HG03060 (cell line): ENCODE measurements at regions not wholly inside any gene's neighbourhood (a gene's known extent, or its start where the extent isn't known, plus 50 kb on each side); places are given as distances from the start of the nearest gene placed in this dataset.
"Not testable (repeated sequence)": the region's sequence is repeated elsewhere in the genome, so short reads cannot be mapped to it uniquely, and the experiment has no call there.

Experiments used
- ATAC-seq: cut with Tn5 transposase; IDR thresholded peaks from one replicate; pipeline ENCODE4 v1.9.1; 2021; ENCODE audit warnings: low read depth, moderate number of reproducible peaks; ENCODE audit not compliant: unreplicated experiment

GRCh38 chr3:94472511-94472910, 409.6 kb downstream of the NSUN3 start:
- ATAC-seq, result no peak

- no peak for ATAC-seq
Measured at GRCh38 chr3:94481226-94481898, 418.5 kb downstream of the NSUN3 start.

DNA sequence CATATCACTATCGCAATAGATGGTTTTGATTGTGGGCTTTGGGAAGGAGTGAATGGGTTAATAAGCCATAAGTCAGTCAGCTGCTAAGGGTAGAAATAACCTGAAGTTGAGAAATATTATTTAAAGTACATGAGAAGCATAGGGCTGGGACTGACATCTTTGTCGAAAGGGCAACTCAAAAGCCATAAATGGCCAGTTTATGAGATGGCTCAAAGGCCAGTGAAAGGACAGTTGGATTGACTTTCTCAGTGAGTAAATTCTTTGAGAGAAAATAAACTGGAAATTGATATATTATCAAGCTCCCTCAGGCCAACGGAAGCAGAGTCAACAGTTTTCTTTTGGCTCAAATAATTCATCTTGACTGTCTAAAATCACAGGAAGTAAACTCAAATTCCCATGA, 419.8 kb downstream of the NSUN3 start:
- ATAC-seq, result no peak

DNA sequence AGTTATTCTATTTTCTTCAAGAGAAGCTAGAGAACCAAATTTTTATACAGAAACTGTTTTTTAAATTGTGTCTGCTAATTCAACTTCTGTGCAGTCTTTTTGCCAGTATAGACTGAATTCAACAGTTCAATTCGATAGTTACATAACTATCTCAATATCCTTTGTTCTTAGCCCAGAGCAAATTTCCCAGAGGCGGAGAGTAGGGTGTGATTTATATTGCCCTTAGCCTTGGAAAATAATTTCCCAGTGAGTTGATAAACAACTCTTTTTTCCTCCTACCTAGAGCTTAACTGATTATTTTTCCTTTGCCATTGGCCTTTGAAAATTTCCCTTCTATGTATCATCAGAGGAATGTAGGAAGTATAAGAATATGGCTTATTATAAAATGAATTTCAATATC, 420.5 kb downstream of the NSUN3 start:
- ATAC-seq, result no peak

GRCh38 chr3:94494992-94495391, 432.1 kb downstream of the NSUN3 start:
- ATAC-seq, result no peak

- ATAC-seq, result no peak
Measured at GRCh38 chr3:94500146-94500545, 437.3 kb downstream of the NSUN3 start.

GRCh38 chr3:94507354-94507753, 444.5 kb downstream of the NSUN3 start:
- not testable (repeated sequence) for ATAC-seq

DNA sequence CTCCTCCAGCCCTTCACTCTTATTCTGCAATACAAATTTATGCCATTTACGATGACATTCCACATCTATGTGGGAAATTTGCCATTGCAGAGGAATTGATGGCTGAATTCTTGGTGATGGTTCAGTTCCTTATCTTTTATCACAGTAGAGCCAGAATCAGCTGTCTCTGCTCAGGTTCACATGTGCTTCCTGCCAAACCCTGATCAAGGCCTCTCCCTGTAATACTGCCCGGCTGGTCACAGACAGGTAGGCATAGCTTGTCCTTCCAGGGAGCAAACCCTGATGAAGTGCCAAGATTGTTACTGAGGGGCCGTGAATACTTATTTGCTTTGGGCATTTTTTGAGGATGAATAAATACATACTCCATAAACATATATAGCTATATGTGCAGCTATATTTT, 450.0 kb downstream of the NSUN3 start:
- ATAC-seq, result no peak

DNA sequence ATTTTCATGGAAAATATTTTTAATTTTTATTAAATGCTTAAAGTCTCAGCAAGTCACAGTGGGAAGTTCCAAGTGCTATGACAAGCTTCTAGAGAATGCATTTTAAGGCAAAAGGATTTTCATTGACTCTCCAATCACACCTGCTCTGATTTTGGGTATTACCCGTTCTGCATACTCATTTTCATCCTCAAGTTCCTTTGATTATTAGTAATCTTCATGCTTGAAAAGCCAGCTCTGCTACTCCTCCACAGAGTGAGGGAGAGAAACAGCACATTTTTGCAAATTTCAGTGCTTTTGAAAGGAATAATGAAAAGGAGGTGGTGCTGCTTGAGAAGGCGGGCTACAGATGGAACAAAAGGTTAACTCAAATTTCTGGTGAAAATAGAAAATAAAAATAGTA, 450.7 kb downstream of the NSUN3 start:
- no peak for ATAC-seq

GRCh38 chr3:94515983-94516382, 453.1 kb downstream of the NSUN3 start:
- ATAC-seq, result no peak

DNA sequence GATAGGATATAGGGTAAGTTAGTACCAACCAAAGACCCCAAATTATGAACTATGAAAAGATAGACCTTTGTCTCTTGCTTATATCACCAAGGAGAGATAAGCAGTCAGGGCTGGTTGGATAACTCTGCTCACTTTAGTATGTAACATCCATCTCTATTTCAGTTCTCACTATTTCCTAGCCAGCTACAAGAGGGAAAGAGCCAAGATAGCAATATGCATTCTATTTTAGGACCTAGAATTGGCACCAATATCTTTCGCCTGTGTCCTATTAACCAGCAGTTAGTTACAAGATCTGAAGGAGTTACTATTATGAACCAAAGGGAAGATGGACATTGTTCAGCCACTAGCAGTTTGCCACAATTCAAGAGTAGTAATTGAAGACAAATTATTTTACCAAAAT, 457.5 kb downstream of the NSUN3 start:
- ATAC-seq, result no peak

DNA sequence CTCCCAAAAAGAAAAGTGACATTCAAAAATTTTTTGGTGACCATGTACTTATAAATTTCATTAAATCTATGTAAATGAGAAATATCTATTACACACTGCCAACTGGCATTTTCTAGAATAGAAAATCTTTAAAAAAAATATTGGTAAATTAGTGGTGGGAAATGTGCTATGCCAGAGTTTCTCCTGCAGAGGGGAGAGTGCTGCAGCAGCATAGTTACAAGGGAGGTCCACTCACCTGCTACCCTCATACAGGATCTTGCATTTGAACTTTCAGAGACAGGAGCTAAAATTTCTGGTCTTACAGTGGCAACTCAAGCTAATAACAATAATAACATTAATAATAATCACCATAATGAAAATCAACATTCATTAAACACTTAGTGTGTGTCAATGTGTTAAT, 459.6 kb downstream of the NSUN3 start:
- no peak for ATAC-seq

GRCh38 chr3:94524102-94524919, 461.4 kb downstream of the NSUN3 start:
- ATAC-seq, result no peak

DNA sequence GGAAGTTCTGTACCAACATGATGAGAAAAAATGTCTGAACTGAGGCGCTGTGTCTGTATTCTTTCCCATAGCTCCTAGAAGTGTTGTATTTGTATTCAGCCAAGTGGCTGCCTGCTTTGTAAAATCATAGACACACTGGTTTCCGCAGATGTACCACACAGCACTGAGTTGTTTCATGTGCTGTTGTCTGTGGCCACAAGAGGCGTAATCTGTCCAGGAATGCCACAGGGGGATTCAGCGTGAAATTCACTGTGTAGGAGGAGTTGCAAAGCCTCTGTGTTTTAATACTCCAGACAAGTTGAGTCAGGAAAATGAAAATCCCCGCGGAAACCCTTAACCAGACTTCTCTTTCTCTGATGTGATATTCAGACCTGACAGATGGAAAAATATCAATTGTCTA, 462.2 kb downstream of the NSUN3 start:
- ATAC-seq, result no peak

DNA sequence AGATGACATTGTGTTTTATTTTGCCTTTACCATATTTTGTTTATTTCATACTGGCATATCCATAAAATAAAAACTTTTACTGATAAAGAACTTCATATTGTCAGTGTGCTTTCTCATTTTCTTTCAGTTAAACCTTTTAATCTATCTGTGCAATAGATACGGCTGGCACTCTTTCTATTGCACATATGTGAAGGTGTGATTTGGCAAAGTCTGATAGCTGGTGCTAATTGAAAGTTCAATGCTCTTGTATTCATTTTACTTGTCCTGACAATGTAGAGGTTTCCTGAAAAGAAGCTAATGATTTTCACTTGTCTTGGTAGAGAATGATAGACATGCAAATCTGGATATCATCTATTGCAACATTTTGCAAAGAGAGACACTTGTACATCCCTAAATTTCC, 467.0 kb downstream of the NSUN3 start:
- ATAC-seq, result no peak

DNA sequence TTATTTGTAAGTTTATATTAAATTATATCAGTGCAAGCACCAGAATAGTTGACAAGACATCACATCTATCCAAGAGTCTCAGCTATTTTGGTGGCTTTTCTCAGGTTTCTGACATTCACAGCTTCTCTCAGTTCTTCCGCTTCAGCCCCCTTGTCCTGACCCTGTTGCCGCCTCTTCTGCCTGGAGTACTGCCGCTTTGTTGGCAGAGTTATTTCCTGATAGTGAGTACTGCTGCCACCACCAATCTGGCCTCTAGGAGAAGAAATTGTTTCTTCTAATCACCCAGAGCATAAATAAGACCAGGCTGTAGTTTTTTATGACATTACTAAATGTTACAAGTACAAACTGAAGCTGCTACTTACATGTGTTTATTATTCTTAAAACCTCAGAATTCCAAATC, 470.1 kb downstream of the NSUN3 start:
- no peak for ATAC-seq

DNA sequence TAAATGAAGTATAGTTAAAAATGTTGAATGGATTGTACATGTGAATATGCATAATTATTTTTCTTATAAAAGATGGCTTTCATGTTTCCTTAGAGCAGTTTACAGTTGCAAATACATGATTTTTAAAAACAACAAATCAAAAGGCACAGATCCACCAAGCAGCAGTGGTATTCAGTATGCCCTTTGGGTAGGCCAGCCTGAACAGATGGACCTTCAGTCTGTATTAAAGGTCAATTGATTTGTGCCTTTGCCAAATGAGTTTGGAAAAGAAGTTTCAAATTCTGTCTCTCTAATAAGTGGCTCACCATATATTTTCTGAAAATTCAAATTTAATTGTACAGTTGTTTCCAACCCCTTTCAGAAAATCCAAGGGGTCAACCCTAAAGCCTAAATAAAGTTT, 477.1 kb downstream of the NSUN3 start:
- ATAC-seq, result no peak

DNA sequence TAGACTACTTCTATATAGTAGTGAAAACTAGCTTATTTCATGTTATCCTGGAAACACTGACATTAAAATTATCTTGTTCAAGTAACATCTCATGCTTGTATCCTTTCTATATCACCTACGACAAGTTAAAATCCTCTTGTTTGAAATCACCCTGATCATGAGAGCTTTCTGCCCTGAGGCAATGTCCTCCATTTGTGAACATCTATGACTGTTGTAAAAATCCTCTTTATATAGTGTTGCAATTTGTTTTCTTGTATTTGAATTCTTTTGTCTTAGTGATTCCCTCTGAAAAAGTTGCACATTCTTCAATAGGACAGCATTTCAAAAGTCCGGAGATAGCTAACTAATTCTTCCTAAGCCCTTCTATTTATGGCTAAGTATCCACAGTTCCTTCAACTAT, 480.3 kb downstream of the NSUN3 start:
- no peak for ATAC-seq

- ATAC-seq, result no peak
Measured at GRCh38 chr3:94544131-94544789, 481.4 kb downstream of the NSUN3 start.

- no peak for ATAC-seq
Measured at GRCh38 chr3:94548581-94549316, 485.9 kb downstream of the NSUN3 start.

GRCh38 chr3:94561094-94561493, 498.2 kb downstream of the NSUN3 start:
- ATAC-seq, result no peak
